Midbrain (tissue), 1 donor: ENCODE measurements at regions not wholly inside any gene's neighbourhood (a gene's known extent, or its start where the extent isn't known, plus 50 kb on each side); places are given as distances from the start of the nearest gene placed in this dataset.
A peak's percentile ranks its signal among the peaks of the same experiment; 100 is the strongest.

Experiments used
- DNase-seq: peaks from one replicate; lab custom pipeline; 2025; lab: John Stamatoyannopoulos, UW

GRCh38 chr17:6940186-6940649 lies 55.6 kb upstream of the ALOX12 start:
- DNase-seq, result peak; percentile 18

GRCh38 chr17:6941989-6942388 lies 53.9 kb upstream of the ALOX12 start:
- DNase-seq, result no peak

- DNase-seq, result no peak
These were observed 52.4 kb upstream of the ALOX12 start for GRCh38 chr17:6943406-6943805.
